T-cell (primary cell): ENCODE measurements at regions not wholly inside any gene's neighbourhood (a gene's known extent, or its start where the extent isn't known, plus 50 kb on each side); places are given as distances from the start of the nearest gene placed in this dataset.
A peak's percentile ranks its signal among the peaks of the same experiment; 100 is the strongest.
"Not testable (repeated sequence)": the region's sequence is repeated elsewhere in the genome, so short reads cannot be mapped to it uniquely, and the experiment has no call there.

Source experiments
- ATAC-seq, 4 experiments: fragments of 200-7000 bp in 3 of 4; fragments of 150-1000 bp in 1 of 4; cut with Tn5 transposase; replicated peaks in 1 of 4; 1 replicate in 3 of 4; 2 replicates in 1 of 4; pipeline ENCODE4 v1.10.0; 2021; ENCODE audit warnings: moderate library complexity in 3 of 4, mild to moderate bottlenecking in 2 of 4, moderate number of reproducible peaks in 1 of 4
- CTCF ChIA-PET, 2 donors: fragments of 300-600 bp; sonication (Branson Sonifier 250); formaldehyde crosslinking; loops; one replicate each; lab custom pipeline; 2022; ENCODE audit warnings: antibody characterized with exemption in 2 of 2; lab: Charles Lee
- POLR2A ChIA-PET, 2 donors: fragments of 300-600 bp; sonication (Branson Sonifier 250); formaldehyde crosslinking; loops; one replicate each; lab custom pipeline; 2022; ENCODE audit warnings: antibody characterized with exemption in 2 of 2; lab: Charles Lee
- DNase-seq, 35 experiments: peaks; one replicate each; pipeline versions ENCODE4 v3.0.0 to v3.0.0-alpha.2; 2013 to 2023
- H3K27ac ChIP-seq: one replicate; pipeline ENCODE4 v1.5.1; 2013; ENCODE audit warnings: low read length
- H3K27me3 ChIP-seq, 2 experiments: replicated peaks in 1 of 2; 1 replicate in 1 of 2; 2 replicates in 1 of 2; pipeline versions ENCODE4 v1.6.1 to v1.7.0; 2013; ENCODE audit warnings: low read length in 1 of 2, mixed read lengths in 1 of 2; ENCODE audit not compliant: control insufficient read depth in 2 of 2, insufficient read depth in 2 of 2; ENCODE audit errors: extremely low read depth in 1 of 2
- H3K36me3 ChIP-seq, 2 donors: 1 replicate in 1 of 2; 2 replicates in 1 of 2; pipeline versions ENCODE4 v1.6.1 to v1.7.0; 2013; ENCODE audit warnings: low read length in 1 of 2; ENCODE audit not compliant: control insufficient read depth in 2 of 2, insufficient read depth in 1 of 2; ENCODE audit errors: extremely low read depth in 1 of 2
- H3K4me1 ChIP-seq, 2 experiments: 1 replicate in 1 of 2; 2 replicates in 1 of 2; pipeline versions ENCODE4 v1.6.1 to v1.7.0; 2013; ENCODE audit warnings: low read length in 2 of 2, mixed read lengths in 1 of 2; ENCODE audit not compliant: insufficient read depth in 2 of 2, control insufficient read depth in 1 of 2; ENCODE audit errors: extremely low read depth in 1 of 2
- H3K4me3 ChIP-seq, 2 donors: 1 replicate in 1 of 2; 2 replicates in 1 of 2; pipeline versions ENCODE4 v1.5.1 to v1.7.0; 2013; ENCODE audit warnings: mild to moderate bottlenecking in 2 of 2, low read length in 1 of 2, moderate library complexity in 1 of 2; ENCODE audit not compliant: control insufficient read depth in 1 of 2; ENCODE audit errors: extremely low read depth in 1 of 2
- H3K9me3 ChIP-seq: 2 replicates; pipeline ENCODE4 v1.7.0; 2013
- H3K27ac Mint-ChIP-seq, 2 donors: one replicate each; pipeline ENCODE4 v1.8.0; 2020 to 2021; ENCODE audit warnings: mild to moderate bottlenecking in 2 of 2, mixed read lengths in 2 of 2
- H3K27me3 Mint-ChIP-seq, 2 donors: one replicate each; pipeline ENCODE4 v1.8.0; 2021 to 2022; ENCODE audit warnings: mixed read lengths in 2 of 2
- H3K36me3 Mint-ChIP-seq: one replicate; pipeline ENCODE4 v1.8.0; 2021; ENCODE audit warnings: mixed read lengths
- H3K4me1 Mint-ChIP-seq, 3 donors: one replicate each; pipeline ENCODE4 v1.8.0; 2020 to 2022; ENCODE audit warnings: mixed read lengths in 3 of 3, mild to moderate bottlenecking in 1 of 3
- H3K4me3 Mint-ChIP-seq, 3 donors: one replicate each; pipeline ENCODE4 v1.8.0; 2020 to 2022; ENCODE audit warnings: mild to moderate bottlenecking in 3 of 3, mixed read lengths in 3 of 3, moderate library complexity in 3 of 3
- H3K9me3 Mint-ChIP-seq, 3 donors: one replicate each; pipeline ENCODE4 v1.8.0; 2020 to 2022; ENCODE audit warnings: mixed read lengths in 3 of 3
- WGBS: methylation state at CpG from one replicate; pipeline ENCODE4 v1.1.5; 2013; ENCODE audit warnings: missing lambda C conversion rate; ENCODE audit not compliant: insufficient coverage; 5-methylcytosine and 5-hydroxymethylcytosine counted together

DNA sequence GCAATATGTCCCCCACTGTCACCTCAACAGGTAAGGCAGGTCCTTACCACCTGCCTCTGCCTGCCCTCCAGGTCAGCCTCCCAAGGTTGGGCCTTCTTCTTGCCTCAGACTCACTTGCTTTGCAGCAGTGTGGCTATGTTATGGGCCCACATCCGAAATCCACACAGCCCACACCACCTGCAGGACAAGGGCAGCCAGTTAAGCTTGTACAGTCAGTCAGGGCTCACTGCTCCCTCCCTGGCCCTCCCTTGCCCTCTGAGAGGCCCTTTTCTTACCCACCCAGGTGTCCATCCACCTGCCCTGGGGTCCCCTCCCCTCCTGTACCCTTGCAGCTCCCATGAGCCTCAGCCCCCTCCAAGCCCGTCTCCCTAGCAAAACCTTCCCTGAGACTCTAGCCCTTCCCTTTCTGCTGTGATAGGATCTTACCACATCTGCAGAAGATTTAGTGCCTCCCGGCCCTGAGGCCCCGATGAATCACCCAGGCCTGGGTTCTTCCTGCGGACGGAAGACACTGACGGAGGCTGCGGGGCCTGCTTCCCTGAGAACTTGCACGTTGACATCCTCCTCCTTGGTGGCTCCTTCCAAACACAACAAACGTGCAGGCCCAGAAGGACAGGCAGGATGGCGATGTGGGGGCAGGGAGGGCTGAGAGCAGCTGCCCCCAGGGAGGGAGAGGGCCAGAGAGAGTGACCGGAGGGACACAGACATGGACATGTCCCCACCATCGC lies 5466.2 kb upstream of the TPTE start:
- POLR2A ChIA-PET, CTCF ChIA-PET: not testable (repeated sequence)

GRCh38 chr21:5055996-5056962 lies 5465.1 kb upstream of the TPTE start:
- H3K27ac ChIP-seq, DNase-seq, H3K4me3 ChIP-seq, H3K4me1 ChIP-seq, H3K4me3 Mint-ChIP-seq, H3K27me3 Mint-ChIP-seq, H3K27me3 ChIP-seq, H3K9me3 Mint-ChIP-seq, H3K9me3 ChIP-seq, CTCF ChIA-PET, H3K27ac Mint-ChIP-seq, H3K36me3 Mint-ChIP-seq, POLR2A ChIA-PET, H3K4me1 Mint-ChIP-seq, H3K36me3 ChIP-seq: not testable (repeated sequence)
- ATAC-seq, result peak; percentile 84 to 93 (median 90)
- no CpG with 5 or more reads among the region's 33 CpGs for WGBS

More for the DNA sequence above, 5466.2 kb upstream of the TPTE start:
- not testable (repeated sequence) for DNase-seq, H3K4me3 ChIP-seq, H3K27me3 Mint-ChIP-seq, H3K36me3 Mint-ChIP-seq, H3K36me3 ChIP-seq, H3K9me3 ChIP-seq, H3K4me3 Mint-ChIP-seq, H3K27ac ChIP-seq, H3K4me1 ChIP-seq, H3K4me1 Mint-ChIP-seq, H3K9me3 Mint-ChIP-seq, H3K27me3 ChIP-seq, H3K27ac Mint-ChIP-seq
- WGBS, result no CpG with 5 or more reads among the region's 13 CpGs
- ATAC-seq, result peak in 1 of 4 experiments; percentile 57

DNA sequence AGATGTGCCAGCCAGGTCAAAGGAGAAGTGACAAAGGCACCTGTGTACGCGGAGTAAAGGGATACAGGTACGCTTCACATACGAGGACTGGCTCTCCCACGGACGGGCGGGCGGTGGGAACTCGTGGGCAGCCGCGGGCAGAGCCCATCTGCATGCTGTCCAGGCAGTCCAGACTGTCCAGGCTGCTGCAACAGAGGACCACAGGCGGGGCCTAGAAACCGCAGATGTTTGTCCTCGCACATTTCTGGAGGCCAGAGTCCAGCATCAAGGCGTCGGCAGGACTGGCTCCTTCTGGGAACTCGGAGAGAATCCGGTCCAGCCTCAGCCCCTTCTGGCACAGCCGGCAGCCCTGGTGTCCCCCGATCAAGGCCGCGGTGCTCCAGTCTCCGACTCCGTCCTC lies 5464.3 kb upstream of the TPTE start:
- H3K4me1 ChIP-seq, H3K27ac ChIP-seq, H3K9me3 Mint-ChIP-seq, CTCF ChIA-PET, POLR2A ChIA-PET, H3K4me3 Mint-ChIP-seq, H3K9me3 ChIP-seq, H3K36me3 Mint-ChIP-seq, H3K27ac Mint-ChIP-seq, H3K27me3 Mint-ChIP-seq, H3K4me3 ChIP-seq, ATAC-seq, H3K27me3 ChIP-seq, DNase-seq, H3K4me1 Mint-ChIP-seq, H3K36me3 ChIP-seq: not testable (repeated sequence)
- WGBS, result no CpG with 5 or more reads among the region's 24 CpGs

DNA sequence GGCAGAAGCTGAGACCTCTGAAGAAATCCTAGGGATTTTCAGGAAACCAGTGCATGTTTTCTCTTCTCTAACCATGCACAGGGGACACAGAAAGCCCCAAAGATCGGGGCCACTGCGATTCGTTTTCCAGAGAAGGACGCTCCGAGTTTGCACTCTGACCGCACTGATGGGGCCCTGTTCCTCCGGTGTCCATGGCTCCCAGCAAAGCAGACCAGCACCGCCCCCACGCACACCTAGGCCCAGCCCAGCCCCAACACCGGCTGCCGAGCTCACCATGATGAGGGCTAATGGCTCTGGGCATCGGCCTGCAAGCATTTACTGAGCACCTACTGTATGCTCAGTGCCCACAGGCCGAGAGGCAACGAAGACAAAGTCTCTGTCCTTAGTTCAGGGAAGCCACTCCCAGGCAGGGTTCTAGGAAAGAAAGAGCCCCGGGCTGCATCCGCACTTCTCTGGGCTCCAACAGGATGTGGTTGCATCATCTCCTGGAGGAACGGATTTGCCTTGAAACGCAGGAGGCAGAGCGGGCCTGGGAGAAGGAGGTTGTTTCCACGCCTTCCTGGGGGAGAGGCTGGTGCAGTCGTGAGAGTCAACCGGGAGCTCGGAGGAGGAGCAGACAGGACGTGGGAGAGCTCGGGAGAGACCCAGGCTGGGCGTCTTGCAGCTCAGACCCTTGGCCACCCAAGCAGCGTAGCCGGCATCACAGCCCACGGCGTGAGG lies 5460.9 kb upstream of the TPTE start:
- H3K4me1 Mint-ChIP-seq, ATAC-seq, H3K36me3 ChIP-seq, H3K27me3 Mint-ChIP-seq, H3K36me3 Mint-ChIP-seq, H3K27me3 ChIP-seq, H3K4me3 ChIP-seq, CTCF ChIA-PET, H3K4me1 ChIP-seq, DNase-seq, POLR2A ChIA-PET, H3K9me3 Mint-ChIP-seq, H3K27ac ChIP-seq, H3K4me3 Mint-ChIP-seq, H3K9me3 ChIP-seq, H3K27ac Mint-ChIP-seq: not testable (repeated sequence)
- WGBS, result no CpG with 5 or more reads among the region's 30 CpGs

GRCh38 chr21:5064581-5065142 lies 5456.7 kb upstream of the TPTE start:
- H3K9me3 ChIP-seq, H3K27me3 ChIP-seq, H3K4me3 Mint-ChIP-seq, H3K27ac ChIP-seq, DNase-seq, H3K36me3 ChIP-seq, ATAC-seq, H3K9me3 Mint-ChIP-seq, H3K4me1 ChIP-seq, H3K27me3 Mint-ChIP-seq, H3K4me1 Mint-ChIP-seq, H3K27ac Mint-ChIP-seq, CTCF ChIA-PET, H3K36me3 Mint-ChIP-seq, H3K4me3 ChIP-seq, POLR2A ChIA-PET: not testable (repeated sequence)
- WGBS, result no CpG with 5 or more reads among the region's 25 CpGs
